ENCODE measurements at regions not wholly inside any gene's neighbourhood (a gene's known extent, or its start where the extent isn't known, plus 50 kb on each side); places are given as distances from the start of the nearest gene placed in this dataset.

- 86% methylated on average over 2 of the region's 2 CpGs for WGBS
- Histone ChIP-seq H3K27ac (replicated peaks in 1 of 4) (no peak overlapping the region), H3K4me1 (no peaks in the 10 kb centered on the region), H3K27me3 (no peaks in the 10 kb centered on the region), H3K9me3 (no peaks in the 10 kb centered on the region), H3K4me3 (no peak overlapping the region), H3K36me3 (no peaks in the 10 kb centered on the region)
- intact Hi-C loops (cut with DNase I), result no loop called here
- DNase-seq (ENCODE audit: extremely low spot score), result no peak
- no peak for TF ChIP-seq POLR2A (IDR thresholded peaks at IDR 0.05; ENCODE audit: low read depth)
- no peak for TF ChIP-seq EP300 (IDR thresholded peaks at IDR 0.05)
- no peak for TF ChIP-seq CTCF (IDR thresholded peaks at IDR 0.05)
- no peak for TF ChIP-seq POLR2AphosphoS5 (IDR thresholded peaks at IDR 0.05)
These were observed 70.1 kb upstream of the TFEC start for GRCh38 chr7:116100626-116101025.

GRCh38 chr7:116101704-116102103 is 71.1 kb upstream of the TFEC start:
- H3K4me3 ChIP-seq, result no peak overlapping the region
- DNase-seq (ENCODE audit: extremely low spot score), result no peak
- H3K36me3 ChIP-seq, result no peaks in the 10 kb centered on the region
- peaks cover 0 to 7% (median 2%) of the 10 kb centered on the region in 4 donors for H3K4me1 ChIP-seq
- TF ChIP-seq POLR2A (IDR thresholded peaks at IDR 0.05; ENCODE audit: low read depth) (no peak), CTCF (IDR thresholded peaks at IDR 0.05) (no peak), EP300 (IDR thresholded peaks at IDR 0.05) (no peak), POLR2AphosphoS5 (IDR thresholded peaks at IDR 0.05) (no peak)
- no peak overlapping the region for H3K27ac ChIP-seq (replicated peaks in 1 of 4)
- no peaks in the 10 kb centered on the region for H3K27me3 ChIP-seq
- no peaks in the 10 kb centered on the region for H3K9me3 ChIP-seq
- 82% methylated on average over 2 of the region's 2 CpGs for WGBS
- intact Hi-C loops (cut with DNase I), result no loop called here

- Histone ChIP-seq H3K4me3 (no peak overlapping the region), H3K4me1 (peaks cover 0 to 14% (median 9%) of the 10 kb centered on the region in 4 donors), H3K36me3 (no peaks in the 10 kb centered on the region), H3K27me3 (no peaks in the 10 kb centered on the region), H3K27ac (replicated peaks in 1 of 4) (no peak overlapping the region), H3K9me3 (peaks cover 0 to 6% (median 0%) of the 10 kb centered on the region in 4 donors)
- intact Hi-C loops (cut with DNase I), result no loop called here
- no peak for DNase-seq (ENCODE audit: extremely low spot score)
- TF ChIP-seq POLR2A (IDR thresholded peaks at IDR 0.05; ENCODE audit: low read depth) (no peak), POLR2AphosphoS5 (IDR thresholded peaks at IDR 0.05) (no peak), CTCF (IDR thresholded peaks at IDR 0.05) (no peak), EP300 (IDR thresholded peaks at IDR 0.05) (no peak)
These were observed 80.9 kb upstream of the TFEC start for GRCh38 chr7:116111475-116111874.

- H3K27me3 ChIP-seq, result no peaks in the 10 kb centered on the region
- H3K4me3 ChIP-seq, result no peak overlapping the region
- no peak for TF ChIP-seq CTCF (IDR thresholded peaks at IDR 0.05)
- no peak for DNase-seq (ENCODE audit: extremely low spot score)
- intact Hi-C loops (cut with DNase I), result no loop called here
- H3K27ac ChIP-seq (replicated peaks in 1 of 4), result no peak overlapping the region
- H3K9me3 ChIP-seq, result peaks cover 0 to 6% (median 0%) of the 10 kb centered on the region in 4 donors
- 90% methylated on average over 1 of the region's 1 CpG for WGBS
- H3K36me3 ChIP-seq, result no peaks in the 10 kb centered on the region
- peaks cover 0 to 11% (median 5%) of the 10 kb centered on the region in 4 donors for H3K4me1 ChIP-seq
These were observed 82.7 kb upstream of the TFEC start for GRCh38 chr7:116113310-116113709.

- no peak for DNase-seq (ENCODE audit: extremely low spot score)
- Histone ChIP-seq H3K27ac (replicated peaks in 1 of 4) (no peak overlapping the region), H3K9me3 (no peaks in the 10 kb centered on the region), H3K4me1 (peaks cover 0 to 8% (median 3%) of the 10 kb centered on the region in 4 donors), H3K27me3 (no peaks in the 10 kb centered on the region), H3K4me3 (no peak overlapping the region), H3K36me3 (no peaks in the 10 kb centered on the region)
- intact Hi-C loops (cut with DNase I), result no loop called here
- TF ChIP-seq POLR2A (IDR thresholded peaks at IDR 0.05; ENCODE audit: low read depth) (no peak), EP300 (IDR thresholded peaks at IDR 0.05) (no peak), CTCF (IDR thresholded peaks at IDR 0.05) (no peak), POLR2AphosphoS5 (IDR thresholded peaks at IDR 0.05) (no peak)
These were observed 89.5 kb upstream of the TES start for GRCh38 chr7:116120839-116121238.

Measured in esophagus muscularis mucosa (tissue), 4 donors.